ENCODE measurements at regions not wholly inside any gene's neighbourhood (a gene's known extent, or its start where the extent isn't known, plus 50 kb on each side); places are given as distances from the start of the nearest gene placed in this dataset.
"Not testable (repeated sequence)": the region's sequence is repeated elsewhere in the genome, so short reads cannot be mapped to it uniquely, and the experiment has no call there.

- not testable (repeated sequence) for DNase-seq
Measured at GRCh38 chr4:189736656-189737055, 204.0 kb upstream of the FRG1 start.

- DNase-seq, result not testable (repeated sequence)
Measured at GRCh38 chr4:189740118-189740517, 200.6 kb upstream of the FRG1 start.

GRCh38 chr4:189740873-189741272 is 199.8 kb upstream of the FRG1 start:
- DNase-seq, result no peak

GRCh38 chr4:189753092-189753491 is 187.6 kb upstream of the FRG1 start:
- DNase-seq, result not testable (repeated sequence)

GRCh38 chr4:189763583-189763982 is 177.1 kb upstream of the FRG1 start:
- DNase-seq, result no peak

GRCh38 chr4:189765301-189765700 is 175.4 kb upstream of the FRG1 start:
- DNase-seq, result no peak

GRCh38 chr4:189765736-189766135 is 174.9 kb upstream of the FRG1 start:
- no peak for DNase-seq

GRCh38 chr4:189767941-189768340 is 172.7 kb upstream of the FRG1 start:
- no peak for DNase-seq

GRCh38 chr4:189769131-189769530 is 171.5 kb upstream of the FRG1 start:
- DNase-seq, result no peak

GRCh38 chr4:189771696-189772361 is 168.8 kb upstream of the FRG1 start:
- no peak for DNase-seq

GRCh38 chr4:189773909-189774308 is 166.8 kb upstream of the FRG1 start:
- peak; percentile 1 for DNase-seq

- no peak for DNase-seq
Measured at GRCh38 chr4:189779281-189779980, 161.2 kb upstream of the FRG1 start.

GRCh38 chr4:189780391-189780790 is 160.3 kb upstream of the FRG1 start:
- DNase-seq, result no peak

- DNase-seq, result no peak
Measured at GRCh38 chr4:189784651-189785050, 156.0 kb upstream of the FRG1 start.

- DNase-seq, result no peak
Measured at GRCh38 chr4:189785257-189785656, 155.4 kb upstream of the FRG1 start.

- DNase-seq, result no peak
Measured at GRCh38 chr4:189786447-189786846, 154.2 kb upstream of the FRG1 start.

GRCh38 chr4:189787216-189788031 is 153.2 kb upstream of the FRG1 start:
- no peak for DNase-seq

- DNase-seq, result peak; percentile 19
Measured at GRCh38 chr4:189792924-189793618, 147.6 kb upstream of the FRG1 start.

GRCh38 chr4:189800545-189801088 is 140.1 kb upstream of the FRG1 start:
- no peak for DNase-seq

- DNase-seq, result no peak
Measured at GRCh38 chr4:189802884-189803283, 137.8 kb upstream of the FRG1 start.

GRCh38 chr4:189804894-189805293 is 135.8 kb upstream of the FRG1 start:
- no peak for DNase-seq

- DNase-seq, result no peak
Measured at GRCh38 chr4:189806506-189806905, 134.2 kb upstream of the FRG1 start.

- no peak for DNase-seq
Measured at GRCh38 chr4:189807031-189807430, 133.6 kb upstream of the FRG1 start.

All from NCI-H226 (cell line).